ENCODE measurements at regions not wholly inside any gene's neighbourhood (a gene's known extent, or its start where the extent isn't known, plus 50 kb on each side); places are given as distances from the start of the nearest gene placed in this dataset.

DNA sequence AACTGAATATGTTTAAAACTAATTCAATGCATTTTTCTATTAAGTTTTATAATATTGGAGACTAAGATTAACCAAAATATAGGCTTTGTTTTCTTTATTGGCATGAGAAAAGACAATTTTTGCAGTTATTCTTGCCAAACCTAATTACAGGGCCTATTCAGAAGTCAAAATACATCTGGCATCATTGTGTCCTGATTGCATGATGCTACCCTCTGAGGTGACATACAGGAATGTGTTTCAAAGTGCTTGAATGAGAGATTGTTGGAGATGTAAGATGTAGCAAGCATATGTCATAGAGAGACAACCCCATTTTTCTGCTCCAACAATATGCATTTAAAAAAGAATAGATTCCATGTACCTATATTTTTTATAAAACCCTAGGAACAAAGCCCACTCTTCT is 1036.4 kb downstream of the PCDH18 start:
- DNase-seq = no peak

DNA sequence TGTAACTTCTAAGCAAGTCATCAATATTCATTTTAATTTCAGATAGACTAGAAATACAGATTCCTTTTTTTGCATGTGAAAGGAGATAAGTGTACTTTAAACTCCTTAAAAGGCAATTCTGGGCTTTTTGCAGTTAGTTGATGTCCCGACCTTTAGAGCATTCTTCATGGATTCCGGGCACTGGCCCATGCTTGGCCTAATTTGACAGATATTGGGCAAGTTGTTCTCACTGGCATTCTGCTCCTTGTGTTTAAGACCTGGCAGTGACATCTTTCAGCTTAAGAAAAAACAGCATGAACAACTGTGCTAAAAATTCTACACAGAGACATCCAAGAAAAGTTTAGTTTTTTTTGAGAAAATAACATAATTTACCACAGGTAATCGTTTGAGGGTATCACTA is 1037.2 kb downstream of the PCDH18 start:
- DNase-seq = no peak

DNA sequence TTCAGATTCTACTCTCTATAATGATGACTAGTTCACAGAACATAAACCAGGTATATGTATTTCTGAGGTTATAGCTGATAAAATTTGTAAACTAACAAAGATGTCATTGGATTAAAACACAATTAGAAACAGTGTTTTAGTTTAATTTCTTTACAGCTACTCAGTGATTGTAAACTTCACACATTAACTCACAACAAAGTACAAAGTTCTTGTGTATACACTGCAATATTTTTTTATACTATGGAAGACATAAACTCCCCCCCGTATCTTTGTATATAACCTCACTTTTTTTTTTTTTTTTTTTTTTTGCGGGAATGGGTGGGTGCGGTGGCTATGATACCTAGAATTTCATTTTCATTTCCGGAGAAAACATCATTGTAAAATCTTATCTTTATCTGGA is 1043.2 kb downstream of the PCDH18 start:
- DNase-seq = no peak

- DNase-seq = no peak
Measured at GRCh38 chr4:136484996-136485395, 1047.3 kb downstream of the PCDH18 start.

DNA sequence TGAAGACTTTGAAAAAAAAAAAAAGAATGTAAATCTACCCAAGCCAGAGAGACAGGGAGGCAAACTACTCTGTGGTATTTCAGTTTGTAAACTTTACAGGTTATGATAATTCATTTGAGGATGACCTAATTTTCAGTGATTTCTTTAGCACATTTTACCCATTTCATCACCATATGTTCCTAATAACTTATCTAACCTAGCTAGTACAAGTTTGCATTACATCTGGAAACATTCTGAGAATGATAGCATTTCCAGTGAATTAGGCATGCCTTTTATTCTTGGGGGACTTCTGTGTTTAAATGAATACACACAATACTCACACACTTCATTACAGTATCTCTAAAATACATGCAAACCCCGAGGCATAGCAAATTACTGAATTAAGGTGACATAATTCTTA is 1055.5 kb downstream of the PCDH18 start:
- DNase-seq = peak; percentile 37

GRCh38 chr4:136471051-136471450 is 1061.2 kb downstream of the PCDH18 start:
- DNase-seq = no peak

DNA sequence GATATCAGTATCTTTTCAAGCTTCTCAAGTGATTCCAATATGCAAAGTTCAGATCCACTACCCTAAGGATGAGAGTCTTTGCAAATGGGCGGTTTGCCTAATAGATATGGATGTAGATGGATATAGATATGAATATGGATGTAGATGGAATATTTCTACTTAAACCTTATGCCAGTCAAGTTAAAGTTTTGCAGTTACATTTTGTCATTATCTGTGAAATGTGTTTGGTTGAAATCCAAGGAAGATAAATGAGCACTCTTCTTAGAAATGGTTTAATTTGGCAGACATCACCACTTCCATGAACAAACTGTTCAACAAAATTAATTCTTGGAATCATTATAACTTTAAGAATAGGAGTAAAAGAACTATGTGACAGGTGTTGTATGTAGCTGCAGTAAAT is 1066.6 kb downstream of the PCDH18 start:
- DNase-seq = no peak

GRCh38 chr4:136463941-136464340 is 1068.4 kb downstream of the PCDH18 start:
- no peak for DNase-seq

- no peak for DNase-seq
Measured at GRCh38 chr4:136461533-136461932, 1070.8 kb downstream of the PCDH18 start.

- no peak for DNase-seq
Measured at GRCh38 chr4:136458326-136458725, 1074.0 kb downstream of the PCDH18 start.

DNA sequence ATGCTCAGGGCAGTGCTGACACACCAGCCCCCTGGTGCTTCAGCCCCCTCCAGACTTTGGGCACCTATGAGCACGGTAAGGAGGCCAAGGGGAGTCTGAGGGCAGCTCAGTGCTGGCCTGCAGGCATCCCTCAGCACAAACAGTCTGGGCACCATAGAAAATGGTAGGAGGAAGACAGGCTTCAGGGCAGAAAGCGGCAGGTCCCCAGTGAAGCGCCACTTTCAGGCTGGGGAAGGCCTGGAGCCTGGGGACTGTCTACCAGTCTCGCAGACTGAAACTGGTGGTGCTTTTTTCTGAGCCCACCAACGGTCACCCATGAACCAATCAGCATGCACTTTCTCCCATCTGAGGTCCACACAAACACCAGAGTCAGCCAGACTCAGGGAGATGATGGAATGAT is 1074.7 kb downstream of the PCDH18 start:
- DNase-seq = no peak

- no peak for DNase-seq
Measured at GRCh38 chr4:136457004-136457403, 1075.3 kb downstream of the PCDH18 start.

DNA sequence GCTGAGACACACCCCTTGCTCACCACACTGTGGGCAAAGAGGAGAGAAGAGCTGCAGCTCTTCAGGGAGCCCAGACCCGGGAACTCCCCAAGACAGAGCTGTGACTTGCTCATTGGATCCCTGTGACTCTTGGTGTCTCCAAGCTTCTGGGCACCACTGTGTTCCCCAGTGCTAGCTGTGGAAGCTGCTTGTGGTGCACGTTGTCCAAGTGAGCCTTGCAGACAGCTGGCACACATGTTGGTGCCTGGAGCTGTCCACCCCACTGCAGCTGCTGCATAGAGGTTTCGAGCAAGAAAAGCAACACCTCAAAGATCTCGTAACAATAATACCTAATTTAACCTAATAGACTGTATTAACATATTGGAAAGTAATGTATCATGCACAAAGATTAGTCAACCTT is 1089.3 kb downstream of the PCDH18 start:
- DNase-seq = no peak

DNA sequence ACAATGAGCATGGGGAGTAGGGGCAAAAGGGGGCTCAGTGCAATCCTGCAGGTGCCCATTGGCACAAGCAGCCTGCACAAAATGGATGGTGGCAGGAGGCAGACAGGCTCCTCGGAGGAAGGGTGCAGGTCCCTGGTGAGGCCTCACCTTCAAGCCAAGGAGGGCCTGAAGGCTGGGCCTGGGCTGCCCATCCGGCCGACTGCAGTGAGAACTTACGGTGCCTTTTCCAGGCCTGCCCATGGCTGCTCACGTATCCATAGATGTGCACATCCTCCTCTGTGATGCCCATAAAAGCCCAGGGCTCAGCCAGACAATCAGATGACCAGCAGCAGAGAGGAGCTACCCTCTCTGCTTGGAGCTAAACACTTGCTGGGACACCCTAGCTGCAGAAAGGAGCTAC is 1089.8 kb downstream of the PCDH18 start:
- no peak for DNase-seq

DNA sequence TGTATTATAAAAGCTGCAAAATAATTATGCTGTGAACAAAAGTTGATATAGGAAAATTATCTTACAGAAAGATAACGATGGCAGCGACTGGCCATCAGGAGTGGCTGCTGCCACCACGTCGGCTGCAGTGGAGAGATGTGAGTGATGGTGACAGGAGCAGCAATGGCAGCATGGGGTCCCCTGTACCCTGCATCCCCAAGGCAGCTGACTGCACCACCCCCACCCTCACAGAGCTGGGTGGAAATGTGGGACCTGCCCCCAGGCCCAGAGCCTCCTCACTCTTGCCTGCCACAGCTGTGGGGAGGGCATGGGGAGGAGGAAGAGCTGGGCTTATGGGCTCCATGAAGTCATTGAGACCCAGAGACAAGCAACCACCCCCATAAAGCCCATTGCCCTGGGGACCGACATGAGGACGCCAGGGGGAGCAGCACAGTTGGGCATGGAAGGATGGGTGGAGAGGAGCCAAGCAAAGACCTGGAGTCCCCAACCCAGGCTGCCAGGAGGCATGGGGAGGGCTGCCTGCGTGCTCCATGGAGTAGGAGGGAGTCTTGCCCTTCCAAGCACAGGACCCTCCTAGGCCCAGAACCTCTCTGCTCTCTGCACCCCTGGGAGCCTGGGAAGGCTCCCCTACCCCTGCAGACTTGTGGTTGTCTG is 1090.5 kb downstream of the PCDH18 start:
- DNase-seq = no peak

DNA sequence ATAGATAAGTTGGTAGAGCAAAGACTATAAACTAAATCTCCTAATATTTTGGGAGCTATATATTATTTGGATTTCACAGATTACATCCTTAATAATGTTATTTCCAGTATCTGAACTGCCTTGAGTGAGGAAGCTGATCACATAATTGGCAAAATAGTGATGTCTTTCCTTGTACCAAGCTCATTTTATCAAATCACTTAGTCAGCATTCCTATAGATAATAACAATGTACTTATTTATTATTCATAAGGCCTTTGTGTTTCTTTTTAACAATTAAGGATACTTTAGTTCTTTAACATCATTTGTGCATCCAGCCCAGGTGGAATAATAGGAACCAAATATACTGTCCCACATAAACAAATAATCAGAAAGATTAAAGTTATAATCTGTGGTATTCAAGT is 1093.6 kb downstream of the PCDH18 start:
- DNase-seq = no peak

GRCh38 chr4:136424052-136424451 is 1108.2 kb downstream of the PCDH18 start:
- no peak for DNase-seq

GRCh38 chr4:136414981-136415380 is 1117.3 kb downstream of the PCDH18 start:
- DNase-seq = no peak

DNA sequence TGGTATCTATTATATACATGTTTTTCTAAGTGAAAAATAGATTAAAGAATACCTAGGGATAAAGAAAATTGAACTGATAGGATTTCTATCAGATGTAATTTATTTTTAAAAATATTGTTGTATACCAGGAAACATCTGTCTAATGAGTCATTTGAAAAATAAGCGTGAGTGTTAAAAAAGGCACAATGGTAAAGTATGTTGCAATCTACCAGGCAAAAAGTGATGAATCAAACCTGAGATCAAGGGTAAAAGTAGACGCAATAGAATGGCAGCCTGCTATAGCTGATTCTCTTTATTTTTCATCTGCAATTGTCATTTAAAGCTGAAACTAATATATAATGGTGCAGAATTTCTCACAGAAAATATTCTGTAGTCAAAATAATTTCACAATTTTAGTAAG is 1119.6 kb downstream of the PCDH18 start:
- DNase-seq = no peak

- no peak for DNase-seq
Measured at GRCh38 chr4:136400829-136401228, 1131.5 kb downstream of the PCDH18 start.

DNA sequence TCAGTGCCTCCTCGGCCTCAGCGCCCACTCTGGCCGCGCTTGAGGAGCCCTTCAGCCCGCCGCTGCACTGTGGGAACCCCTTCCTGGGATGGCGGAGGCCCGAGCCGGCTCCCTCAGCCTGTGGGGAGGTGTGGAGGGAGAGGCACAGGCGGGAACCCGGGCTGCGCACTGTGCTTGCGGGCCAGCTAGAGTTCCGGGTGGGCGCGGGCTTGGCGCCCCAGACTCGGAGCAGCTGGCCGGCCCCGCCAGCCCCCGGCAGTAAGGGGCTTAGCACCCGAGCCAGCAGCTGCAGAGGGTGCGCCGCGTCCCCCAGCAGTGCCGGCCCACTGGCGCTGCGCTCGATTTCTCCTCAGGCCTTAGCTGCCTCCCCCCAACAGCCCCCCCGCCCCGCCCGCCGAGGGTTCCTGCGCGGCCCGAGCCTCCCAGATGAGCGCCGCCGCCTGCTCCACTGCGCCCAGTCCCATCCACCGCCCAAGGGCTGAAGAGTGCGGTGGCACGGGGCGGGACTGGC is 1137.0 kb downstream of the PCDH18 start:
- no peak for DNase-seq

GRCh38 chr4:136392576-136392975 is 1139.7 kb downstream of the PCDH18 start:
- no peak for DNase-seq

DNA sequence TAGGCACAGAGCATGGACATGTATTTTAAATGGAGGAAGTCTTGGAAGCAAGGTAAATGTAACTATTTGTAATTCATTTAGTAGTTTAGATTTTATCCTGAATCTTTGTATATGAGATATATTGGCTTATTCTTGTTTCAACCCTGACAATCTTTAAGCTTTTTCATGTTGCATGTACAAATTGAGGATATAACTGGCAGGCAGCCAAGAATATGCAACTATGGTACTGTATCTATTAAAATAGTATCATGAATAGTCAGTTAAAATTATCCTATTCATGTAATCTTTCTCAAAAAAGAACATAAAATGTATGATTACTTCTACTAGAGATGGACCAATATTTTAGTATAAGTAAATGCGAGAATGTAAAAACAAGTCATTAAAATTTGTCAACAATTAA is 1141.5 kb downstream of the PCDH18 start:
- DNase-seq = no peak

- no peak for DNase-seq
Measured at GRCh38 chr4:136383082-136383481, 1149.2 kb downstream of the PCDH18 start.

GRCh38 chr4:136371231-136371630 is 1161.1 kb downstream of the PCDH18 start:
- no peak for DNase-seq

Measured in eye (tissue), 1 donor.